ENCODE measurements at regions not wholly inside any gene's neighbourhood (a gene's known extent, or its start where the extent isn't known, plus 50 kb on each side); places are given as distances from the start of the nearest gene placed in this dataset.
"Not testable (repeated sequence)": the region's sequence is repeated elsewhere in the genome, so short reads cannot be mapped to it uniquely, and the experiment has no call there.

- DNase-seq: no peak
Measured at GRCh38 chr11:64428693-64429092, 69.7 kb downstream of the RPS6KA4 start.

GRCh38 chr11:64429970-64430369, 71.0 kb downstream of the RPS6KA4 start:
- DNase-seq: no peak

- DNase-seq: no peak
Measured at GRCh38 chr11:64430645-64431044, 71.7 kb downstream of the RPS6KA4 start.

GRCh38 chr11:64436000-64436399, 77.0 kb downstream of the RPS6KA4 start:
- DNase-seq: no peak

GRCh38 chr11:64437426-64437825, 78.5 kb downstream of the RPS6KA4 start:
- DNase-seq: no peak

- DNase-seq: no peak
Measured at GRCh38 chr11:64438986-64439771, 80.2 kb downstream of the RPS6KA4 start.

GRCh38 chr11:64439772-64440491, 81.0 kb downstream of the RPS6KA4 start:
- DNase-seq: not testable (repeated sequence)

- DNase-seq: no peak
Measured at GRCh38 chr11:64441127-64441526, 82.2 kb downstream of the RPS6KA4 start.

- no peak for DNase-seq
Measured at GRCh38 chr11:64443001-64443400, 84.0 kb downstream of the RPS6KA4 start.

- DNase-seq: peak; percentile 36
Measured at GRCh38 chr11:64444838-64445441, 86.0 kb downstream of the RPS6KA4 start.

- no peak for DNase-seq
Measured at GRCh38 chr11:64445651-64446050, 86.7 kb downstream of the RPS6KA4 start.

GRCh38 chr11:64447831-64448598, 89.1 kb downstream of the RPS6KA4 start:
- DNase-seq: no peak

GRCh38 chr11:64448599-64449380, 89.8 kb downstream of the RPS6KA4 start:
- peak; percentile 80 for DNase-seq

- peak; percentile 77 for DNase-seq
Measured at GRCh38 chr11:64449381-64450167, 90.6 kb downstream of the RPS6KA4 start.

GRCh38 chr11:64450168-64450560, 91.2 kb downstream of the RPS6KA4 start:
- DNase-seq: no peak

- DNase-seq: no peak
Measured at GRCh38 chr11:64451856-64452255, 92.9 kb downstream of the RPS6KA4 start.

- DNase-seq: no peak
Measured at GRCh38 chr11:64453466-64453865, 94.5 kb downstream of the RPS6KA4 start.

- no peak for DNase-seq
Measured at GRCh38 chr11:64455456-64456261, 96.7 kb downstream of the RPS6KA4 start.

- no peak for DNase-seq
Measured at GRCh38 chr11:64456509-64457320, 97.8 kb downstream of the RPS6KA4 start.
